ENCODE measurements at regions not wholly inside any gene's neighbourhood (a gene's known extent, or its start where the extent isn't known, plus 50 kb on each side); places are given as distances from the start of the nearest gene placed in this dataset.

GRCh38 chr14:82533351-82533750 is 999.7 kb upstream of the SEL1L start:
- no peak for DNase-seq
- H3K9ac ChIP-seq (ENCODE audit: low read length), result no peak overlapping the region
- H3K18ac ChIP-seq (ENCODE audit: low read depth in 1 of 2, low read length in 2 of 2), result no peak overlapping the region
- no peak overlapping the region for H3K27ac ChIP-seq (ENCODE audit: low read length, poor library complexity, severe bottlenecking)
- H3K4me3 ChIP-seq (ENCODE audit: insufficient read depth in 1 of 2, low read depth in 1 of 2, low read length in 2 of 2), result no peak overlapping the region
- 52% methylated on average over 2 of the region's 2 CpGs for WGBS
- H3K4me2 ChIP-seq (ENCODE audit: low read length, poor library complexity, severe bottlenecking), result no peak overlapping the region
- H3K4ac ChIP-seq (ENCODE audit: low read depth in 1 of 2, low read length in 2 of 2), result no peak overlapping the region
- no peaks in the 10 kb centered on the region for H3K79me1 ChIP-seq (replicated peaks; ENCODE audit: low read length, poor library complexity, severe bottlenecking)
- H4K8ac ChIP-seq (ENCODE audit: low read length), result no peak overlapping the region
- no peak overlapping the region for H2BK12ac ChIP-seq (ENCODE audit: low read length in 2 of 2)
- no peaks in the 10 kb centered on the region for H3K27me3 ChIP-seq (ENCODE audit: control insufficient read depth in 1 of 2, insufficient read depth in 1 of 2, low read length in 2 of 2)
- no peak overlapping the region for H2BK5ac ChIP-seq (ENCODE audit: low read depth, low read length, poor library complexity, severe bottlenecking)
- no peak overlapping the region for H2BK120ac ChIP-seq (ENCODE audit: low read depth, low read length)
- H3K9me3 ChIP-seq (ENCODE audit: control insufficient read depth, low read length), result no peaks in the 10 kb centered on the region
- no peaks in the 10 kb centered on the region for H3K4me1 ChIP-seq (ENCODE audit: control insufficient read depth, insufficient read depth, low read depth, low read length)
- H2AFZ ChIP-seq (ENCODE audit: low read depth, low read length), result no peak overlapping the region
- H4K91ac ChIP-seq (ENCODE audit: low read length), result no peak overlapping the region
- no peaks in the 10 kb centered on the region for H3K36me3 ChIP-seq (ENCODE audit: control insufficient read depth in 1 of 2, insufficient read depth in 2 of 2, low read depth in 1 of 2, low read length in 2 of 2)
- H2AK5ac ChIP-seq (ENCODE audit: low read length, severe bottlenecking), result no peak overlapping the region
- H2BK15ac ChIP-seq (ENCODE audit: low read depth, poor library complexity, severe bottlenecking), result no peak overlapping the region
- H3K23ac ChIP-seq (ENCODE audit: low read length in 2 of 2), result no peak overlapping the region
- H3K14ac ChIP-seq (ENCODE audit: low read length in 2 of 2), result no peak overlapping the region

DNA sequence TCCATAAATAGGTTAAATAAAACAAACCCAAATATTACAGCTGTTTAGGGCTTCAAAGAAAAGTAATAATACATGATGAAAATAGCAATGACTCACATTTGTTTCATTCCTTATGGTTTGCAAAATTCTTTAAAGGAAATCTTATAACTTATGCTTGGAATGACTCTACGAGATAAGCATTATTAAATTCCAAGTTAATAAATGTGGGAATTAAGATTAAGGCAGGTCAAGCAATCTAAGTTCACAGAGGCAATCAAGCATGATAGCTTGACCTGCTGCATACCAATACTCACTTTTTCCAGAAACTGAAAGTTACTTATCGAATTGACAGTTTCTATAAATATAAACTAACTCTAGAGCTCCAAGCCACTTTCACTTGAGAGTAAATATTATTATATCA is 1002.9 kb upstream of the SEL1L start:
- Histone ChIP-seq H3K36me3 (ENCODE audit: control insufficient read depth in 1 of 2, insufficient read depth in 2 of 2, low read depth in 1 of 2, low read length in 2 of 2) (no peaks in the 10 kb centered on the region), H2BK12ac (ENCODE audit: low read length in 2 of 2) (no peak overlapping the region), H3K4ac (ENCODE audit: low read depth in 1 of 2, low read length in 2 of 2) (no peak overlapping the region), H2BK15ac (ENCODE audit: low read depth, poor library complexity, severe bottlenecking) (no peak overlapping the region), H2AFZ (ENCODE audit: low read depth, low read length) (no peak overlapping the region), H3K4me2 (ENCODE audit: low read length, poor library complexity, severe bottlenecking) (no peak overlapping the region), H2BK5ac (ENCODE audit: low read depth, low read length, poor library complexity, severe bottlenecking) (no peak overlapping the region), H2AK5ac (ENCODE audit: low read length, severe bottlenecking) (no peak overlapping the region), H4K8ac (ENCODE audit: low read length) (no peak overlapping the region), H3K4me1 (ENCODE audit: control insufficient read depth, insufficient read depth, low read depth, low read length) (no peaks in the 10 kb centered on the region), H4K91ac (ENCODE audit: low read length) (no peak overlapping the region), H3K27me3 (ENCODE audit: control insufficient read depth in 1 of 2, insufficient read depth in 1 of 2, low read length in 2 of 2) (no peaks in the 10 kb centered on the region), H3K23ac (ENCODE audit: low read length in 2 of 2) (no peak overlapping the region), H3K14ac (ENCODE audit: low read length in 2 of 2) (no peak overlapping the region), H3K9me3 (ENCODE audit: control insufficient read depth, low read length) (no peaks in the 10 kb centered on the region), H3K18ac (ENCODE audit: low read depth in 1 of 2, low read length in 2 of 2) (no peak overlapping the region), H2BK120ac (ENCODE audit: low read depth, low read length) (no peak overlapping the region), H3K9ac (ENCODE audit: low read length) (no peak overlapping the region), H3K27ac (ENCODE audit: low read length, poor library complexity, severe bottlenecking) (no peak overlapping the region), H3K4me3 (ENCODE audit: insufficient read depth in 1 of 2, low read depth in 1 of 2, low read length in 2 of 2) (no peak overlapping the region), H3K79me1 (replicated peaks; ENCODE audit: low read length, poor library complexity, severe bottlenecking) (no peaks in the 10 kb centered on the region)
- 75% methylated on average over 1 of the region's 2 CpGs for WGBS
- no peak for DNase-seq

GRCh38 chr14:82537831-82538230 is 1004.2 kb upstream of the SEL1L start:
- Histone ChIP-seq H2BK120ac (ENCODE audit: low read depth, low read length) (no peak overlapping the region), H4K91ac (ENCODE audit: low read length) (no peak overlapping the region), H3K18ac (ENCODE audit: low read depth in 1 of 2, low read length in 2 of 2) (no peak overlapping the region), H2AFZ (ENCODE audit: low read depth, low read length) (no peak overlapping the region), H3K4me3 (ENCODE audit: insufficient read depth in 1 of 2, low read depth in 1 of 2, low read length in 2 of 2) (no peak overlapping the region), H2BK15ac (ENCODE audit: low read depth, poor library complexity, severe bottlenecking) (no peak overlapping the region), H4K8ac (ENCODE audit: low read length) (no peak overlapping the region), H3K4me1 (ENCODE audit: control insufficient read depth, insufficient read depth, low read depth, low read length) (no peaks in the 10 kb centered on the region), H3K36me3 (ENCODE audit: control insufficient read depth in 1 of 2, insufficient read depth in 2 of 2, low read depth in 1 of 2, low read length in 2 of 2) (no peaks in the 10 kb centered on the region), H3K27ac (ENCODE audit: low read length, poor library complexity, severe bottlenecking) (no peak overlapping the region), H3K14ac (ENCODE audit: low read length in 2 of 2) (no peak overlapping the region), H2AK5ac (ENCODE audit: low read length, severe bottlenecking) (no peak overlapping the region), H3K27me3 (ENCODE audit: control insufficient read depth in 1 of 2, insufficient read depth in 1 of 2, low read length in 2 of 2) (no peaks in the 10 kb centered on the region), H2BK5ac (ENCODE audit: low read depth, low read length, poor library complexity, severe bottlenecking) (no peak overlapping the region), H2BK12ac (ENCODE audit: low read length in 2 of 2) (no peak overlapping the region), H3K23ac (ENCODE audit: low read length in 2 of 2) (no peak overlapping the region), H3K9ac (ENCODE audit: low read length) (no peak overlapping the region), H3K9me3 (ENCODE audit: control insufficient read depth, low read length) (no peaks in the 10 kb centered on the region), H3K4me2 (ENCODE audit: low read length, poor library complexity, severe bottlenecking) (no peak overlapping the region), H3K4ac (ENCODE audit: low read depth in 1 of 2, low read length in 2 of 2) (no peak overlapping the region), H3K79me1 (replicated peaks; ENCODE audit: low read length, poor library complexity, severe bottlenecking) (no peaks in the 10 kb centered on the region)
- DNase-seq, result no peak
- no CpG with 5 or more reads among the region's 3 CpGs for WGBS

- H4K91ac ChIP-seq (ENCODE audit: low read length), result no peak overlapping the region
- H2AFZ ChIP-seq (ENCODE audit: low read depth, low read length), result no peak overlapping the region
- no peak overlapping the region for H3K18ac ChIP-seq (ENCODE audit: low read depth in 1 of 2, low read length in 2 of 2)
- no peak overlapping the region for H3K9ac ChIP-seq (ENCODE audit: low read length)
- H2BK15ac ChIP-seq (ENCODE audit: low read depth, poor library complexity, severe bottlenecking), result no peak overlapping the region
- no peaks in the 10 kb centered on the region for H3K27me3 ChIP-seq (ENCODE audit: control insufficient read depth in 1 of 2, insufficient read depth in 1 of 2, low read length in 2 of 2)
- H3K4me2 ChIP-seq (ENCODE audit: low read length, poor library complexity, severe bottlenecking), result no peak overlapping the region
- no peaks in the 10 kb centered on the region for H3K79me1 ChIP-seq (replicated peaks; ENCODE audit: low read length, poor library complexity, severe bottlenecking)
- H3K27ac ChIP-seq (ENCODE audit: low read length, poor library complexity, severe bottlenecking), result no peak overlapping the region
- H2AK5ac ChIP-seq (ENCODE audit: low read length, severe bottlenecking), result no peak overlapping the region
- no peak overlapping the region for H2BK120ac ChIP-seq (ENCODE audit: low read depth, low read length)
- H3K4ac ChIP-seq (ENCODE audit: low read depth in 1 of 2, low read length in 2 of 2), result no peak overlapping the region
- H3K9me3 ChIP-seq (ENCODE audit: control insufficient read depth, low read length), result peaks cover 5% of the 10 kb centered on the region
- H2BK5ac ChIP-seq (ENCODE audit: low read depth, low read length, poor library complexity, severe bottlenecking), result no peak overlapping the region
- H3K4me3 ChIP-seq (ENCODE audit: insufficient read depth in 1 of 2, low read depth in 1 of 2, low read length in 2 of 2), result no peak overlapping the region
- H3K14ac ChIP-seq (ENCODE audit: low read length in 2 of 2), result no peak overlapping the region
- H3K36me3 ChIP-seq (ENCODE audit: control insufficient read depth in 1 of 2, insufficient read depth in 2 of 2, low read depth in 1 of 2, low read length in 2 of 2), result no peaks in the 10 kb centered on the region
- H2BK12ac ChIP-seq (ENCODE audit: low read length in 2 of 2), result no peak overlapping the region
- no CpG with 5 or more reads among the region's 2 CpGs for WGBS
- no peaks in the 10 kb centered on the region for H3K4me1 ChIP-seq (ENCODE audit: control insufficient read depth, insufficient read depth, low read depth, low read length)
- H4K8ac ChIP-seq (ENCODE audit: low read length), result no peak overlapping the region
- no peak for DNase-seq
- no peak overlapping the region for H3K23ac ChIP-seq (ENCODE audit: low read length in 2 of 2)
Measured at GRCh38 chr14:82546401-82546800, 1012.7 kb upstream of the SEL1L start.
